Panc1 (cell line): ENCODE measurements at regions not wholly inside any gene's neighbourhood (a gene's known extent, or its start where the extent isn't known, plus 50 kb on each side); places are given as distances from the start of the nearest gene placed in this dataset.

Experiments used
- POLR2AphosphoS5 ChIP-seq: IDR thresholded peaks from 2 replicates; pipeline ENCODE4 v1.6.1; 2012; ENCODE audit warnings: mild to moderate bottlenecking, low read depth, low read length, moderate library complexity
- SIN3A ChIP-seq: IDR thresholded peaks from 2 replicates; pipeline ENCODE4 v1.6.1; 2012; ENCODE audit warnings: low read depth, mild to moderate bottlenecking, low read length, moderate library complexity, borderline replicate concordance; ENCODE audit not compliant: insufficient read depth
- TCF7L2 ChIP-seq: IDR thresholded peaks from 2 replicates; pipeline ENCODE4 v1.6.1; 2011; ENCODE audit warnings: mild to moderate bottlenecking, low read depth, low read length, inconsistent platforms
- TF ChIP-seq, protein P1 (sequence below): fragments of 450-650 bp; IDR thresholded peaks from 2 replicates; pipeline ENCODE4 v1.5.1; 2017; ENCODE audit warnings: mild to moderate bottlenecking
- TF ChIP-seq, protein P2 (sequence below), 2 experiments: IDR thresholded peaks; 2 replicates each; pipeline ENCODE4 v1.6.1; 2011 to 2012; ENCODE audit warnings: low read depth in 2 of 2, control low read depth in 1 of 2, low read length in 1 of 2, mild to moderate bottlenecking in 1 of 2, moderate library complexity in 1 of 2; ENCODE audit not compliant: insufficient read depth in 1 of 2

- TF ChIP-seq, protein P1, sequence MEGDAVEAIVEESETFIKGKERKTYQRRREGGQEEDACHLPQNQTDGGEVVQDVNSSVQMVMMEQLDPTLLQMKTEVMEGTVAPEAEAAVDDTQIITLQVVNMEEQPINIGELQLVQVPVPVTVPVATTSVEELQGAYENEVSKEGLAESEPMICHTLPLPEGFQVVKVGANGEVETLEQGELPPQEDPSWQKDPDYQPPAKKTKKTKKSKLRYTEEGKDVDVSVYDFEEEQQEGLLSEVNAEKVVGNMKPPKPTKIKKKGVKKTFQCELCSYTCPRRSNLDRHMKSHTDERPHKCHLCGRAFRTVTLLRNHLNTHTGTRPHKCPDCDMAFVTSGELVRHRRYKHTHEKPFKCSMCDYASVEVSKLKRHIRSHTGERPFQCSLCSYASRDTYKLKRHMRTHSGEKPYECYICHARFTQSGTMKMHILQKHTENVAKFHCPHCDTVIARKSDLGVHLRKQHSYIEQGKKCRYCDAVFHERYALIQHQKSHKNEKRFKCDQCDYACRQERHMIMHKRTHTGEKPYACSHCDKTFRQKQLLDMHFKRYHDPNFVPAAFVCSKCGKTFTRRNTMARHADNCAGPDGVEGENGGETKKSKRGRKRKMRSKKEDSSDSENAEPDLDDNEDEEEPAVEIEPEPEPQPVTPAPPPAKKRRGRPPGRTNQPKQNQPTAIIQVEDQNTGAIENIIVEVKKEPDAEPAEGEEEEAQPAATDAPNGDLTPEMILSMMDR, result no peak
- TF ChIP-seq, protein P2, sequence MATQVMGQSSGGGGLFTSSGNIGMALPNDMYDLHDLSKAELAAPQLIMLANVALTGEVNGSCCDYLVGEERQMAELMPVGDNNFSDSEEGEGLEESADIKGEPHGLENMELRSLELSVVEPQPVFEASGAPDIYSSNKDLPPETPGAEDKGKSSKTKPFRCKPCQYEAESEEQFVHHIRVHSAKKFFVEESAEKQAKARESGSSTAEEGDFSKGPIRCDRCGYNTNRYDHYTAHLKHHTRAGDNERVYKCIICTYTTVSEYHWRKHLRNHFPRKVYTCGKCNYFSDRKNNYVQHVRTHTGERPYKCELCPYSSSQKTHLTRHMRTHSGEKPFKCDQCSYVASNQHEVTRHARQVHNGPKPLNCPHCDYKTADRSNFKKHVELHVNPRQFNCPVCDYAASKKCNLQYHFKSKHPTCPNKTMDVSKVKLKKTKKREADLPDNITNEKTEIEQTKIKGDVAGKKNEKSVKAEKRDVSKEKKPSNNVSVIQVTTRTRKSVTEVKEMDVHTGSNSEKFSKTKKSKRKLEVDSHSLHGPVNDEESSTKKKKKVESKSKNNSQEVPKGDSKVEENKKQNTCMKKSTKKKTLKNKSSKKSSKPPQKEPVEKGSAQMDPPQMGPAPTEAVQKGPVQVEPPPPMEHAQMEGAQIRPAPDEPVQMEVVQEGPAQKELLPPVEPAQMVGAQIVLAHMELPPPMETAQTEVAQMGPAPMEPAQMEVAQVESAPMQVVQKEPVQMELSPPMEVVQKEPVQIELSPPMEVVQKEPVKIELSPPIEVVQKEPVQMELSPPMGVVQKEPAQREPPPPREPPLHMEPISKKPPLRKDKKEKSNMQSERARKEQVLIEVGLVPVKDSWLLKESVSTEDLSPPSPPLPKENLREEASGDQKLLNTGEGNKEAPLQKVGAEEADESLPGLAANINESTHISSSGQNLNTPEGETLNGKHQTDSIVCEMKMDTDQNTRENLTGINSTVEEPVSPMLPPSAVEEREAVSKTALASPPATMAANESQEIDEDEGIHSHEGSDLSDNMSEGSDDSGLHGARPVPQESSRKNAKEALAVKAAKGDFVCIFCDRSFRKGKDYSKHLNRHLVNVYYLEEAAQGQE (IDR thresholded peaks at IDR 0.05; ENCODE audit: insufficient read depth in 1 of 2, low read depth in 2 of 2, low read length in 1 of 2), result no peak
- TF ChIP-seq POLR2AphosphoS5 (no peak), SIN3A (no peak), TCF7L2 (no peak)
Observed at GRCh38 chr1:189522441-189522840, 955.2 kb downstream of the BRINP3 start.
